ENCODE measurements at regions not wholly inside any gene's neighbourhood (a gene's known extent, or its start where the extent isn't known, plus 50 kb on each side); places are given as distances from the start of the nearest gene placed in this dataset.

- no peak for DNase-seq (ENCODE audit: low read depth)
- H3K4me3 ChIP-seq (ENCODE audit: low read depth, low read length), result no peak overlapping the region
- no peak for TF ChIP-seq CTCF (IDR thresholded peaks at IDR 0.05; ENCODE audit: insufficient read depth, low read length)
Measured at GRCh38 chr11:19451609-19452008, 210.9 kb upstream of the E2F8 start.

- DNase-seq (ENCODE audit: low read depth), result no peak
- H3K4me3 ChIP-seq (ENCODE audit: low read depth, low read length), result no peak overlapping the region
- no peak for TF ChIP-seq CTCF (IDR thresholded peaks at IDR 0.05; ENCODE audit: insufficient read depth, low read length)
Measured at GRCh38 chr11:19450282-19450681, 209.5 kb upstream of the E2F8 start.

GRCh38 chr11:19448651-19449050 lies 207.9 kb upstream of the E2F8 start:
- DNase-seq (ENCODE audit: low read depth), result no peak
- H3K4me3 ChIP-seq (ENCODE audit: low read depth, low read length), result no peak overlapping the region
- TF ChIP-seq CTCF (IDR thresholded peaks at IDR 0.05; ENCODE audit: insufficient read depth, low read length), result no peak

- no peak for TF ChIP-seq CTCF (IDR thresholded peaks at IDR 0.05; ENCODE audit: insufficient read depth, low read length)
- peak; percentile 68 for DNase-seq (ENCODE audit: low read depth)
- no peak overlapping the region for H3K4me3 ChIP-seq (ENCODE audit: low read depth, low read length)
Measured at GRCh38 chr11:19447150-19447566, 206.4 kb upstream of the E2F8 start.

DNA sequence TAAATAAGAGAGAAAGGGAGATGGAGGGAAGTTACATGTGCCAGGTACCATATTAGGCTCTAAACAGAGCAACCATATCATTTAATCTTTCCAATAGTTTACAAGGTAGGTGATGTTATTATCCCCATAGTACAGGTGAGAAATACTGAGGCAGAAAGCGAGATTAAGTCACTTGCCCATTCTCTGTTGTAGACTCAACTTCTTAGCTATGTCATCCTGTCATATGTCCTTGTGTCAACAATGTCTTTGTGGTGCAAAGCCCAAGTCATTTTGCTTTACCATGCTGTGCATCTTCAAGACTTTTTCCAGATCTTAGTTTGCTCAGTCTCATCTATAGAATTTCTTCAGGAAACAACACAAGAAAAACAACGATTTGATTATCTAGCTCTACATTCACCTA lies 205.0 kb upstream of the E2F8 start:
- no peak for TF ChIP-seq CTCF (IDR thresholded peaks at IDR 0.05; ENCODE audit: insufficient read depth, low read length)
- no peak for DNase-seq (ENCODE audit: low read depth)
- no peak overlapping the region for H3K4me3 ChIP-seq (ENCODE audit: low read depth, low read length)

- peak; percentile 77 for DNase-seq (ENCODE audit: low read depth)
- H3K4me3 ChIP-seq (ENCODE audit: low read depth, low read length), result no peak overlapping the region
- no peak for TF ChIP-seq CTCF (IDR thresholded peaks at IDR 0.05; ENCODE audit: insufficient read depth, low read length)
Measured at GRCh38 chr11:19444231-19444630, 203.5 kb upstream of the E2F8 start.

- H3K4me3 ChIP-seq (ENCODE audit: low read depth, low read length), result no peak overlapping the region
- no peak for DNase-seq (ENCODE audit: low read depth)
- no peak for TF ChIP-seq CTCF (IDR thresholded peaks at IDR 0.05; ENCODE audit: insufficient read depth, low read length)
Measured at GRCh38 chr11:19442554-19442910, 201.8 kb upstream of the E2F8 start.
